GM18951 (cell line): ENCODE measurements at regions not wholly inside any gene's neighbourhood (a gene's known extent, or its start where the extent isn't known, plus 50 kb on each side); places are given as distances from the start of the nearest gene placed in this dataset.

Source experiments
- POLR2A ChIP-seq: IDR thresholded peaks from 4 replicates; pipeline ENCODE4 v1.6.1; 2011; ENCODE audit warnings: mild to moderate bottlenecking; ENCODE audit not compliant: insufficient read length, insufficient read depth; ENCODE audit errors: extremely low read depth
- in situ Hi-C: fragments of 300-500 bp; cut with MboI; formaldehyde crosslinking; loops from one replicate; pipeline ENCODE4 v1.12.0; 2022; ENCODE audit warnings: low sequenced_read_pairs, mixed read lengths, inconsistent platforms; ENCODE audit not compliant: unreplicated experiment

DNA sequence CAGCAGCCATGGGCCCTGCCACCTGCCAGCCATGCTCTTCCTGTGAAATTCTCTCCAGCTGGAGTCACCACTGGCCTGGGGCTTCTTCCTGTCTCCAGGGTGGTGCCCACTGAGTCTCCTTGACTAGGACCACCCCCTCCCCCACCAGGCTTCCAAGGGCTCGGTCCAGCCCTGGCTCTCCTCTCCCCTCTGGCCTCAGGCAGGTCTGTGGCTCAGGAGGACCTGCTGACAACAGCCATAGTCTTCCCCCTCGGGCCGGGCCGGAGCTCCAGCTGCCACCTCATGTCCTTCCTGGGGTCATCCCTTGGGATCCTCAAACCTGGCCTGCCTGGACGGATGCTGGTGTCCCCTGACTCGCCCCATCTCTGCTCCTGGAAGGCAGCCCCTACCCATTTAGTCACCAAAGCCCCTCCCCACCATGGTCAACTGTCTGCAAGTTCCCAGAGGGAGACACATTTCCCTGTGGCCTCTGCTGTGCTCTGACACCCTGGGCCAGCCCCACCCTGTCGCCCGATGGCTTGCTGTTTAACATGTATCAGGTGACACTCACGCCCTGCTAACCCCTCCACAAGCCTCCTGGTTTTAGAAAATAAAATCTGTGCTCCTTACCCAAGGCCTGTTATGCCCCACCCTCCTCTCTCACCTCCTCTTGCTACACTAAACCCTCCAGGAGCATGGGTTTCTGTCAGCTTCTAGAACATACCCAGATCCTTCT lies 186.2 kb downstream of the RBFOX3 start:
- no peak for TF ChIP-seq POLR2A
- in situ Hi-C loops, result no loop called here

GRCh38 chr17:79423811-79424465 lies 186.9 kb downstream of the RBFOX3 start:
- in situ Hi-C loops, result no loop called here
- no peak for TF ChIP-seq POLR2A

DNA sequence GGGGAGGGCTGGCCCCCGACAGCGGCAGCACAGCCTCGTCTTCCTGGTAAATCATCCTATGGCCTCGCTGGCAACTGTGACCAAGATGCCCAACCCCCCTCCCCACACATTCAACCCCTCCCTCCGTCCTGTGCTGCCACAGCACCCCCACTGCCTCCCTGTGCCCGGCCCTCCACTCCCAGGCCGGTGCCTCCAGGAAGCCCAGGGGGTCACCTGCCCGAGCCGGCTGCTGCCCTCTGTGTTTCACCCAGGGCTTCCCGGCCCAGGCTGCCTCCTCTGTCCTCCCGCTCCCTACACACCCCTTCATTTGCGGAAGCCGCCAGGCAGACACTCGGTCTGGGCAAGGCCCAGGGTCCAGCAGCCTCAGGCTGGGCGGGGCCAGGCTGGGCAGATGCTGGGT lies 188.6 kb downstream of the RBFOX3 start:
- in situ Hi-C loops, result no loop called here
- no peak for TF ChIP-seq POLR2A

- no peak for TF ChIP-seq POLR2A
- in situ Hi-C loops, result no loop called here
These were observed 190.3 kb downstream of the RBFOX3 start for GRCh38 chr17:79420318-79421243.

GRCh38 chr17:79417476-79417988 lies 193.3 kb downstream of the RBFOX3 start:
- in situ Hi-C loops, result no loop called here

GRCh38 chr17:79415909-79416308 lies 194.9 kb downstream of the RBFOX3 start:
- no peak for TF ChIP-seq POLR2A
- in situ Hi-C loops, result no loop called here

More at GRCh38 chr17:79417476-79417988, 193.3 kb downstream of the RBFOX3 start:
- TF ChIP-seq POLR2A, result no peak

- no peak for TF ChIP-seq POLR2A
- in situ Hi-C loops, result no loop called here
These were observed 195.5 kb downstream of the RBFOX3 start for GRCh38 chr17:79415365-79415764.

- in situ Hi-C loops, result no loop called here
- TF ChIP-seq POLR2A, result no peak
These were observed 196.0 kb downstream of the RBFOX3 start for GRCh38 chr17:79414793-79415211.

- no peak for TF ChIP-seq POLR2A
- in situ Hi-C loops, result no loop called here
These were observed 196.6 kb downstream of the RBFOX3 start for GRCh38 chr17:79414063-79414792.

- in situ Hi-C loops, result no loop called here
- no peak for TF ChIP-seq POLR2A
These were observed 197.2 kb downstream of the RBFOX3 start for GRCh38 chr17:79413611-79414010.

- in situ Hi-C loops, result no loop called here
- TF ChIP-seq POLR2A, result no peak
These were observed 197.9 kb downstream of the RBFOX3 start for GRCh38 chr17:79412886-79413390.

DNA sequence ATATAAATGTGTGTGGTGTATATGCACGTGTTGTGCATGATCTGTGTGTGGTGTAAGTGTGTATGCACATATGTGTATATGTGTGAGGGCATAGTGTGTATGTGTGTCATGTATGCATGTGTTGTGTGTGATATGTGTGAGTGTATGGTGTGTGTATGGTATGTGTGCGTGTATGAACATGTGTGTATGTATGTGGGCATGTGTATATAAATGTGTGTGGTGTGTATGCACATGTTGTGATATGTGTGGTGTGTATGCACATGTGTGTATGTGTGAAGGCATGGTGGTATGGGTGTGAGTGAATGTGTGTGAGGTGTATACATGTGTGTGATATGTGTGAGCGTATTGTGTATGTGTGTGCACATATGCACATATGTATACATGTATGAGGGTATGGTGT lies 198.7 kb downstream of the RBFOX3 start:
- TF ChIP-seq POLR2A, result no peak
- in situ Hi-C loops, result no loop called here
